DMS114 treated with DMSO at 0.1 percent for 48 hours (cell line): ENCODE measurements at regions not wholly inside any gene's neighbourhood (a gene's known extent, or its start where the extent isn't known, plus 50 kb on each side); places are given as distances from the start of the nearest gene placed in this dataset.

ENCODE experiments used
- DNase-seq: peaks from one replicate; lab custom pipeline; 2025; ENCODE audit not compliant: unreplicated experiment; lab: John Stamatoyannopoulos, UW

- no peak for DNase-seq
These were observed 808.3 kb downstream of the VGLL3 start for GRCh38 chr3:86182606-86183005.

GRCh38 chr3:86180696-86181095 is 810.3 kb downstream of the VGLL3 start:
- DNase-seq, result peak; percentile 100

- no peak for DNase-seq
These were observed 812.9 kb downstream of the VGLL3 start for GRCh38 chr3:86178095-86178494.

GRCh38 chr3:86176445-86176784 is 814.5 kb downstream of the VGLL3 start:
- no peak for DNase-seq

DNA sequence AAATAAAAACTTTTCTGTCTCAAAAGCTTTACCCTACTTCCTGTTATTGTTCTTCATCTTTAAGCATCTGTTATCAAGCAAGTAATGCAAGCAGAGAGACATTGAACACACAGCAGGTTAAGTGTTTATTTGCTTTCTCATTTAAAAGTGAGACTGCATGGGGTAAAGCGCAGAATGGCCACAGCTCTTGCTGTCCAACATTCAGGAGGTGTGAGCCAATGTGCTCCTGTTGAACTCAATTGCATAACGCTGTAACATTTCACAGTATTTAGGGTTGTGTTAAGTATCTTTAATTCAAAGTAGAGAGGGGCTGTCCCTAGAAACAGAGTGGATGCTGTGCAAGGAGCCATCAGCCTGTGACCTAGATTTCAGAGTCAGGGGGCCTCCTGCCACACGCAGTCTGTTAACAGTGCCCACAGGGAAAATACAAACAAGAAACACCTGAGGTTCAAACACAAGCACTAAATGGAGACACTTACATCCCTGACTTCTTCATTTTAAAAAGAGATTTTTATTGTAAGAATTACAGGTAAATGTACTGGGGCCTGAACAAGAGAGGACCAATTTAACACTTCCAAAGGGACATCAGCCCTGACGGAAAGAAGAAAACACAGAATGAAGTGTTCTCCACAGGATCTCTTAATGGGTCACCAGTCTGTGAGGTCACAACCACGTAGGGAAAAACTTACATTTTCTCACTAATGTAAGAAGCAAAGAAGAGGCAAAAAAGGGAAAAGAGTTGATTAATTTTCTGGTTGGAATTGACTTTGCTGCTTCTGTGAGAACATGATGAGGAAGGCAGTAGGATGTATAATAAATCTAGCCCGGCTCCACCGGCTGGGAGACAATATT is 815.1 kb downstream of the VGLL3 start:
- no peak for DNase-seq

GRCh38 chr3:86175051-86175536 is 815.9 kb downstream of the VGLL3 start:
- DNase-seq, result peak; percentile 100

DNA sequence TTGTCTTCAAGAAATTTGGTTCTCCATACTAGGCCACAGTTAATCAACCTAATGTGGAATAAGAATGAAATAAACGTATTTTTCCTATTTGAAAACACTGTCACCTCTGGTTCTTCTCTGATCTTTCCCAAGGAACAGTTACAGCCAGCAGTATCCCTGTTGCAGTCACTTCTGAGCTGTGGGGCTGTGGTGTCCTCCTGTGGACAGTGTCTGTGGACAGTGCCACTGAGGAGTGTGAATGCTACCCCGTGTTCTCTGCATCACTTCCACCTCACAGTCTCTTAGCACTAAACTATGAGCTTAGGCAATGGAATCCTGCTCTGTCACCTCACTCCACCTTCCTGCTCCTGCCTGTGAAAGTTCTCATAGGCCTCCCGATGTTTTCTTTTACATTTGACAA is 817.5 kb downstream of the VGLL3 start:
- no peak for DNase-seq

- no peak for DNase-seq
These were observed 822.4 kb downstream of the VGLL3 start for GRCh38 chr3:86168512-86168911.

GRCh38 chr3:86162521-86162920 is 828.4 kb downstream of the VGLL3 start:
- DNase-seq, result no peak

- DNase-seq, result no peak
These were observed 829.5 kb downstream of the VGLL3 start for GRCh38 chr3:86161493-86161892.

DNA sequence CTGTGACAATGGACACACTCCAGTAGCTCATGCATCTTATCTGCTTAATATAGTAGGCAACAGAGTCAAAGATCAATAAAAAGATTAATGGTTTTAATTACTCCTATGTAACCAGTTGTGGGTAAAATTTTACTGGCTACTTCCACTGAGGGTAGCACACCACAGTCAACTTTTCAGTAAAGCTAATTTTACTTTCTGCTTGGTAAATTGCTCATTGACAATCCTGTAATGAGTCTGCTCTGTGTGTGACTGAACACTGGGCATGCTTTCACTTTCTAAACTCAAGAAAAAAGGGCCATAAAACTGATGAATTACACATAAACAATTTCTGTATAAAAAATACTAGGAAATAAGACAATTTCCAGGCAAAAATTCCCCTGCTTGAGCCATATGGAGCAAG is 838.3 kb downstream of the VGLL3 start:
- DNase-seq, result no peak

DNA sequence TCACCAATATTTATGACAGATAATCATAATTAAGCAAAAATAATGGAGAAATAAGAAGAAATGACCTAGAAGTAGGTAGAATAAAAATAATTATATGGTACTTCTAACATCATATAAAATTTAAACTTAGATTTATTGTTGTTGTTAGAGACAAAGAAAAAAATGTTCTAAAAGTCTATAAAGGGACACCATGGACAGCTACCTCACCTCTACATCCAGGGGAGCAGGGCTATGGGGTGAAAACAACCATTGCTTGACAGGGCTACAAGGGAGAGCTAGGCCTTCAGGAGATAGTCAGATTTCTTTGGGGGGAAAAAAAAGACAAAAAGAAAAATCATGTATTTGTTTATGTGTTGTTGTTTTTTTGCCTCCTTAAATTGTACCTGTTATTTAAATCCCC is 841.9 kb downstream of the VGLL3 start:
- DNase-seq, result no peak

DNA sequence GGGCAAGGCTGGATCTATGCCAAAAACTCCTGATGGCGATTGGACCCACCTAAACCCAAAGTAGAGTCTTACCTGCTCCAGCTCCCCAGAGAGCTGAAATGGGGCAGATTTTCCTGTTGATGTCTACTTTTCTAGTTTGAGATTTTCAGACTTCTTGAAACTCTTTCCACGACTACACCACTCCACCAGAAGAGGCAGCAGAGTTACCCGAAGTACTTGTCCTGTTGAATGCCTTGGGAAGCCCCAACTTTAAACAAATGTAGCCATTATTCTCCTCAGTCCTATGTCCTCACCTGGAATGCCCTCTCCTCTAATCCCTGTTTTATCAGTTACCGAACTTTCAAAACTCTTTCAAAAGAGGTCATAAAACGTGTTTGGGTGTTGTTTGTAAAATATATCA is 843.8 kb downstream of the VGLL3 start:
- no peak for DNase-seq

GRCh38 chr3:86126552-86126951 is 864.4 kb downstream of the VGLL3 start:
- DNase-seq, result no peak
